ENCODE measurements at regions not wholly inside any gene's neighbourhood (a gene's known extent, or its start where the extent isn't known, plus 50 kb on each side); places are given as distances from the start of the nearest gene placed in this dataset.

- Mint-ChIP-seq H3K36me3 (no peaks in the 10 kb centered on the region), H3K9me3 (peaks cover 10 to 12% (median 10%) of the 10 kb centered on the region in 3 donors), H3K27ac (no peak overlapping the region), H3K4me1 (no peaks in the 10 kb centered on the region), H3K4me3 (no peak overlapping the region), H3K27me3 (no peaks in the 10 kb centered on the region)
These were observed 231.2 kb upstream of the VEGFC start for GRCh38 chr4:177023951-177024350.

GRCh38 chr4:177032341-177032740, 239.6 kb upstream of the VEGFC start:
- no peak overlapping the region for H3K27ac Mint-ChIP-seq
- H3K27me3 Mint-ChIP-seq: no peaks in the 10 kb centered on the region
- peaks cover 0 to 3% (median 1%) of the 10 kb centered on the region in 3 donors for H3K9me3 Mint-ChIP-seq
- no peaks in the 10 kb centered on the region for H3K36me3 Mint-ChIP-seq
- no peak overlapping the region for H3K4me3 Mint-ChIP-seq
- no peaks in the 10 kb centered on the region for H3K4me1 Mint-ChIP-seq

- H3K27me3 Mint-ChIP-seq: no peaks in the 10 kb centered on the region
- H3K9me3 Mint-ChIP-seq: peaks cover 1 to 7% (median 4%) of the 10 kb centered on the region in 3 donors
- H3K4me1 Mint-ChIP-seq: no peaks in the 10 kb centered on the region
- no peak overlapping the region for H3K4me3 Mint-ChIP-seq
- H3K27ac Mint-ChIP-seq: no peak overlapping the region
- H3K36me3 Mint-ChIP-seq: no peaks in the 10 kb centered on the region
These were observed 240.4 kb upstream of the VEGFC start for GRCh38 chr4:177033135-177033534.

DNA sequence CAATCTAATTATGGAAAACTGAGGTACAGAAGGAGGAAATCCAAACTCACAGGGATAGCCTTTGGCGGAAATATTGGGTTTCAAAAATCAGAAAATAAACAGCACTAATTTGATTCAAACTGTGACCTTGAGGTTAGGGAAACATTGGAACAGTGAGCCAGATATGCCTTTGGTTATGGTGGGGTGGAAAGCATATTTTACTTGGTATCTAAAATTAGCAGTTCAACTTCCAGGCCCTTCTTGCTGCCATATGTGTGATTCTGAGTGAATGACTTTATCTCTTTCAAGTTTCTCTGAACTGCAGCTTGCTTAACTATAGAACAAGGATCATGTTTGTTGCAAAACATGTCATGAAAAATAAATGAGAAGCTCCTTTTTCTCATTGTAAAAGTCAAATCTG, 240.9 kb upstream of the VEGFC start:
- Mint-ChIP-seq H3K36me3 (no peaks in the 10 kb centered on the region), H3K9me3 (peaks cover 1 to 7% (median 4%) of the 10 kb centered on the region in 3 donors), H3K4me3 (no peak overlapping the region), H3K4me1 (no peaks in the 10 kb centered on the region), H3K27me3 (no peaks in the 10 kb centered on the region), H3K27ac (no peak overlapping the region)

- Mint-ChIP-seq H3K4me3 (no peak overlapping the region), H3K9me3 (peaks cover 0 to 10% (median 4%) of the 10 kb centered on the region in 3 donors), H3K27ac (no peak overlapping the region), H3K36me3 (no peaks in the 10 kb centered on the region), H3K4me1 (no peaks in the 10 kb centered on the region), H3K27me3 (no peaks in the 10 kb centered on the region)
These were observed 248.6 kb upstream of the VEGFC start for GRCh38 chr4:177041356-177041755.

- Mint-ChIP-seq H3K9me3 (no peaks in the 10 kb centered on the region), H3K27me3 (no peaks in the 10 kb centered on the region), H3K4me1 (no peaks in the 10 kb centered on the region)
These were observed 254.5 kb upstream of the VEGFC start for GRCh38 chr4:177047070-177047850.

DNA sequence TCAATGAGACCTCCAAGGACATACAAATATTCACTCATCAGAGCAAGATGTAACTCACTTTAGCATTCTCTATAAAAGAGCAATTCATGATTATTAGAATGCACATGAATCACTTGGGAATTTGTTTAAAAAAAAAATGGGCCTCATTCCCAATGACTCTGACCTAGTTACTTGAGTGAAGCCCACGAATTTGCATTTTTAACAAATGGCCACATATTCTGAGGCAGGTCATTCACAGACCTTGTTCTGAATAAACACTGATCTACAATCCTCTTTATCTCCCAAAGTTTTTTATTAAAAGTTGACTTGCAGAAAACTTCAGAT, 255.1 kb upstream of the VEGFC start:
- H3K36me3 Mint-ChIP-seq: no peaks in the 10 kb centered on the region
- no peaks in the 10 kb centered on the region for H3K27me3 Mint-ChIP-seq
- no peak overlapping the region for H3K27ac Mint-ChIP-seq
- H3K4me1 Mint-ChIP-seq: no peaks in the 10 kb centered on the region
- no peak overlapping the region for H3K4me3 Mint-ChIP-seq
- peaks cover 0 to 1% (median 0%) of the 10 kb centered on the region in 3 donors for H3K9me3 Mint-ChIP-seq

More at GRCh38 chr4:177047070-177047850, 254.5 kb upstream of the VEGFC start:
- Mint-ChIP-seq H3K4me3 (no peak overlapping the region), H3K27ac (no peak overlapping the region), H3K36me3 (no peaks in the 10 kb centered on the region)

DNA sequence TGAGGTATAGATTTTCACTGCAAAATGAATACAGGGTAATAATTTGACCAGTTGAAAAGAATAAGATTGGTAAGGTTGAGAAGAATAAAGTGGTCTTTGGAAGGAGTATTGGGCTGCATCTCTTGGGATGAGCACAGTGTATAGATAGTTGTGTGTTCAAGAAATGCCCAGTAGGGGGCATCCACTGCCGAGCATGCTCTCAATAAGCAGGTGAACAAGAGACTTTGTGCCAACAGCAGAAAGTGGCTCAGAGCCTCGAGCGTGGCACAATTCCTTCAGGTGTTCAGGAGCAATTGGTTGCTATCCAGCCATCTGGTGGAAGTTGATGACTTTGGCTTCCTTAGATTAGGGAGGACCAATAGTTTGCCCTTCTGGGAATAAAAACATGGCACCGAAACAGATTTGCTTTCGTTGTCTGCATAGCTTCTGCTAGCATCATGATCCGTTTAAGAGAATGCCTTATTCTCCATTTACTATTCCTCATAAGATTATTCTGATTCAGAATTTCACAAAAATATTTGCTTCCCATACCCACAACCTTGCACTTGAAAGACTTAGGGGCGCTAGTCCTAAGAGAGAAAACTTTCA, 258.1 kb upstream of the NEIL3 start:
- Mint-ChIP-seq H3K4me1 (no peaks in the 10 kb centered on the region), H3K27ac (no peak overlapping the region), H3K4me3 (no peak overlapping the region), H3K27me3 (no peaks in the 10 kb centered on the region), H3K9me3 (peaks cover 0 to 1% (median 0%) of the 10 kb centered on the region in 3 donors), H3K36me3 (no peaks in the 10 kb centered on the region)

DNA sequence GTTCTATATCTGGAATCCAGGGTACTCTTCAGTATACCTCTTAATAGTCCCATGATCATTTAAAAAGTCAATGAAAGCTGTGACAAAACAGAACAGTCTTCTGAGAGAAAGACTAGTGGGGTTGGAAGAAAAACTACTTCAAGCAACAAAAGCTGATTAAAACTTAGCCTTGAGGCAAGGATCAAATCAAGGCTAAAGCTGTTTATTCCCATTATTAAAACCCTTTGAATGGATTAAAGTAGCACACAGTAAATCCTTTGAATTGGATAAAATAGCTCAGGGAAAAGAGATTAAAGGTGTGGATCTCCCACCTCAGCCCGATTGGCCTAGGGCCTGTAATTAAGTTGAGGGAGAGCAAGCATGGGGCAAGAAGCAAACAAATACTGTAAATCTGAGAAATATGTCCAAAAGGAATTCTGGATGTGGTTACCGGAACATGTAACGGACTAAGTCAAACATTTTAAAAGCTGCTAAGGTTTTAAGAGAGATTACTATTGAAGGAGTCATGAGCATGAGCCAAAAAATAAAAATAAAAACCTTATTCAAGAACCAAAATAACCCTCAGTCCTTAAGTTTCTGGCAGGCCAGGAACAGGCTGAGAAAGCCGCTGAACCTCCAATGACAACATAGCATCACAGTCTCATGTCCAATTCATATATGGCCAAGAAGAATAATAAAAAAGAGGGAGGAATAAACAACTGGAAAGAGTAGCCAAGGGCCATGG, 257.3 kb upstream of the NEIL3 start:
- H3K27ac Mint-ChIP-seq: peak overlapping the region in 1 of 3 donors; percentile 48
- H3K4me1 Mint-ChIP-seq: no peaks in the 10 kb centered on the region
- no peaks in the 10 kb centered on the region for H3K36me3 Mint-ChIP-seq
- no peak overlapping the region for H3K4me3 Mint-ChIP-seq
- H3K9me3 Mint-ChIP-seq: peaks cover 0 to 1% (median 0%) of the 10 kb centered on the region in 3 donors
- H3K27me3 Mint-ChIP-seq: no peaks in the 10 kb centered on the region

DNA sequence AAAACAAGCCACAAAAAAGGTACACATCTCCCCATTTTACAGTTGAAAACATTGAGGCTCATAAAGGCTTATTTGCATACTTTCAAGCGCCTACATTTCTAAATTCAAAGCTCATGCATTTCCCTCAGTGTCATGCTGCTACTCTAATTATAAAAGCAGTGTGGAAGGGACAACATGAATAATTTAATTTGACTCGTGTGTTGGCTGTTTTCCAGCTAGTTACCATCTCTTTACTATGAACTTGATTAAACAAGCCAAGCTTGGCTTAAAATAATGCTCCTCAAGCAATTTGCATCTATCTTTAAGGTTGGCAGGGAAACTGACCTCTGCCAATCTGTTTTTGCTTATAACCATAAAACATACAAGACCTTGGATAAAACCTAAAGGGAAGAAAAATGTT, 252.5 kb upstream of the NEIL3 start:
- H3K27ac Mint-ChIP-seq: no peak overlapping the region
- H3K36me3 Mint-ChIP-seq: no peaks in the 10 kb centered on the region
- no peak overlapping the region for H3K4me3 Mint-ChIP-seq
- H3K9me3 Mint-ChIP-seq: peaks cover 0 to 1% (median 0%) of the 10 kb centered on the region in 3 donors
- H3K4me1 Mint-ChIP-seq: no peaks in the 10 kb centered on the region
- H3K27me3 Mint-ChIP-seq: no peaks in the 10 kb centered on the region

- no peaks in the 10 kb centered on the region for H3K4me1 Mint-ChIP-seq
- no peak overlapping the region for H3K4me3 Mint-ChIP-seq
- H3K36me3 Mint-ChIP-seq: no peaks in the 10 kb centered on the region
- H3K9me3 Mint-ChIP-seq: peaks cover 1 to 3% (median 2%) of the 10 kb centered on the region in 3 donors
- H3K27ac Mint-ChIP-seq: no peak overlapping the region
- no peaks in the 10 kb centered on the region for H3K27me3 Mint-ChIP-seq
These were observed 245.6 kb upstream of the NEIL3 start for GRCh38 chr4:177064116-177064515.

- Mint-ChIP-seq H3K27ac (no peak overlapping the region), H3K9me3 (peaks cover 1 to 3% (median 2%) of the 10 kb centered on the region in 3 donors), H3K4me1 (no peaks in the 10 kb centered on the region), H3K27me3 (no peaks in the 10 kb centered on the region), H3K36me3 (no peaks in the 10 kb centered on the region), H3K4me3 (no peak overlapping the region)
These were observed 244.8 kb upstream of the NEIL3 start for GRCh38 chr4:177064729-177065394.

- Mint-ChIP-seq H3K27ac (no peak overlapping the region), H3K9me3 (peaks cover 1 to 3% (median 2%) of the 10 kb centered on the region in 3 donors), H3K4me3 (no peak overlapping the region), H3K4me1 (no peaks in the 10 kb centered on the region), H3K27me3 (no peaks in the 10 kb centered on the region), H3K36me3 (no peaks in the 10 kb centered on the region)
These were observed 242.9 kb upstream of the NEIL3 start for GRCh38 chr4:177066746-177067145.

DNA sequence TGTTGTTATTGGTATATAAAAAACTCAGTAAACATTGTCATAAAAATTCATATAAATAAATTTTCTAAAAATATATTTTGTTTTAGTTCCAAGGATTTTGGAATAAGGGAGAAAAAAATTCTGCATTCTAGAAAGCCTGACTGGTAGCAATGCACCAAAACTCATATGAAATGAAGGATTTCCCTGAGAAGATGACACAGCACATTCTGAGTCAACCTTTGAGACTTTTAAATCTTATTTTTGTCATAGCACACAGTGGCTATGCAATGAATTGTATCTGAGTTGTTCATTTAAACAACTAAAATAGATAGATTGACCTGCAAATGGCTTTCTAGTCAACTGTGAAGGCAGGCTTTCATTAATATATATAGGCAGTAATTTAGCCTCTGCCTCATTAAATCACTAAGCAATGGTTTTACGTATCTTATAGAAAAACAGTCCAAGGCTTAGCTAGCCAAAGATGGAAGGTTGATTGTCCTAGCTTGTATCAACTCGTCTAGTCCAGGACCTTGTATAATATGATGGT, 239.1 kb upstream of the NEIL3 start:
- Mint-ChIP-seq H3K4me3 (no peak overlapping the region), H3K9me3 (peaks cover 0 to 3% (median 2%) of the 10 kb centered on the region in 3 donors), H3K4me1 (no peaks in the 10 kb centered on the region), H3K36me3 (no peaks in the 10 kb centered on the region), H3K27me3 (no peaks in the 10 kb centered on the region), H3K27ac (no peak overlapping the region)
